PC-3 (cell line): ENCODE measurements at regions not wholly inside any gene's neighbourhood (a gene's known extent, or its start where the extent isn't known, plus 50 kb on each side); places are given as distances from the start of the nearest gene placed in this dataset.

Experiments
- ATAC-seq: fragments of 200-7000 bp; cut with Tn5 transposase; 2 replicates; pipeline ENCODE4 v1.9.1; 2020; ENCODE audit warnings: mild to moderate bottlenecking, moderate library complexity
- BruUV-seq: library from RNA; stranded (reverse); fragments of 400-500 nt; replicated peaks from 2 replicates; lab custom pipeline; 2021; lab: Mats Ljungman, UMichigan
- CTCF ChIA-PET: fragments of 300-600 bp; sonication (Branson Sonifier 250); formaldehyde crosslinking; loops from one replicate; lab custom pipeline; 2022; ENCODE audit warnings: antibody characterized with exemption; lab: Charles Lee
- POLR2A ChIA-PET: fragments of 300-600 bp; sonication (Branson Sonifier 250); formaldehyde crosslinking; loops from one replicate; lab custom pipeline; 2022; ENCODE audit warnings: antibody characterized with exemption; ENCODE audit not compliant: unreplicated experiment; lab: Charles Lee
- DNase-seq: peaks from one replicate; pipeline ENCODE4 v3.0.0-alpha.2; 2015
- H2AFZ ChIP-seq: fragments of 300-600 bp; sonication (generic); 2 replicates; pipeline ENCODE4 v1.6.0; 2016; ENCODE audit warnings: antibody characterized with exemption, low read length
- H3F3A ChIP-seq: fragments of 300-600 bp; sonication (generic); one replicate; pipeline ENCODE4 v1.6.0; 2017; ENCODE audit warnings: antibody characterized with exemption, low read length, control low read depth, mild to moderate bottlenecking; ENCODE audit not compliant: unreplicated experiment
- H3K27ac ChIP-seq: fragments of 300-600 bp; sonication (generic); 2 replicates; pipeline ENCODE4 v1.5.1; 2016; ENCODE audit warnings: mild to moderate bottlenecking, low read length
- H3K27me3 ChIP-seq: fragments of 300-600 bp; sonication (generic); 2 replicates; pipeline ENCODE4 v1.6.1; 2016; ENCODE audit warnings: low read length, mixed read lengths
- H3K36me3 ChIP-seq: fragments of 300-600 bp; sonication (generic); 2 replicates; pipeline ENCODE4 v1.6.1; 2016; ENCODE audit warnings: low read depth, mixed run types, low read length, mixed read lengths
- H3K4me1 ChIP-seq: fragments of 300-600 bp; sonication (generic); 2 replicates; pipeline ENCODE4 v1.5.1; 2016; ENCODE audit warnings: low read length; ENCODE audit not compliant: insufficient read depth
- H3K4me2 ChIP-seq: fragments of 300-600 bp; sonication (generic); 2 replicates; pipeline ENCODE4 v1.6.0; 2016; ENCODE audit warnings: low read length
- H3K4me3 ChIP-seq: fragments of 300-600 bp; sonication (generic); 2 replicates; pipeline ENCODE4 v1.5.1; 2016; ENCODE audit warnings: mild to moderate bottlenecking, low read length, mixed read lengths
- H3K79me2 ChIP-seq: fragments of 300-600 bp; sonication (generic); 2 replicates; pipeline ENCODE4 v1.6.1; 2017; ENCODE audit warnings: low read length, mixed read lengths
- H3K9ac ChIP-seq: fragments of 300-600 bp; sonication (generic); 2 replicates; pipeline ENCODE4 v1.6.0; 2016; ENCODE audit warnings: mild to moderate bottlenecking, low read length
- H3K9me2 ChIP-seq: fragments of 300-600 bp; sonication (generic); replicated peaks from 2 replicates; pipeline ENCODE4 v1.6.1; 2016; ENCODE audit warnings: mixed run types, low read length, mixed read lengths
- H3K9me3 ChIP-seq: fragments of 300-600 bp; sonication (generic); 2 replicates; pipeline ENCODE4 v1.6.1; 2016; ENCODE audit warnings: low read length, mixed read lengths
- H4K20me1 ChIP-seq: fragments of 300-600 bp; sonication (generic); 2 replicates; pipeline ENCODE4 v1.6.1; 2016; ENCODE audit warnings: low read length, mixed read lengths
- CTCF ChIP-seq: fragments of 300-600 bp; sonication (generic); conservative IDR thresholded peaks from 2 replicates; pipeline ENCODE4 v1.5.1; 2017; ENCODE audit warnings: antibody characterized with exemption, low read depth, mild to moderate bottlenecking, low read length
- EZH2 ChIP-seq: fragments of 300-600 bp; sonication (generic); IDR thresholded peaks from one replicate; pipeline ENCODE4 v1.6.1; 2017; ENCODE audit warnings: antibody characterized with exemption, mild to moderate bottlenecking, low read length; ENCODE audit not compliant: unreplicated experiment
- EZH2phosphoT487 ChIP-seq: fragments of 300-600 bp; sonication (generic); IDR thresholded peaks from 2 replicates; pipeline ENCODE4 v1.6.1; 2018; ENCODE audit warnings: mild to moderate bottlenecking, antibody characterized with exemption, low read length, borderline replicate concordance
- intact Hi-C: fragments of 100-400 bp; cut with micrococcal nuclease; formaldehyde crosslinking; loops from 2 replicates; pipeline ENCODE4 v1.9.0; 2023

DNA sequence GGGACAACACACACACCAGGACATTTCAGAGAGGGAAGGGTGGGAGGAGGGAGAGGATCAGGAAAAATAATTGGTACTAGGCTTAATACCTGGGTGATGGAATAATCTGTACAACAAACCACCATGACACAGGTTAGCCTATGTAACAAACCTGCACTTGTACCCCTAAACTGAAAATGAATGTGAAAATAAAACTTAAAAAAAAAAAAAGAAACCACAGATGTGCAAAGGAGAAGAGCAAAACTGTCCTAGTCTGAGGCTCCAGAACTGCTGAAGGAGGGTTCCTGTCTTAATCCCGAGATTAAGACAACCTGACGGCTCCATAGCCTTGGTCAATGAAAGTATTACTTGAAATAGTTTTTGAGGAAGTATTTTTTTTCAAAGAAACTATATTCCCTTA lies 423.0 kb downstream of the NEBL start:
- no peak for ATAC-seq
- POLR2A ChIA-PET = no interaction called here
- CTCF ChIA-PET = no interaction called here
- Histone ChIP-seq H3K27ac (no peak overlapping the region), H3K79me2 (no peaks in the 10 kb centered on the region), H4K20me1 (no peaks in the 10 kb centered on the region), H3K36me3 (no peaks in the 10 kb centered on the region), H3K27me3 (no peaks in the 10 kb centered on the region), H3K9me3 (no peaks in the 10 kb centered on the region), H3F3A (no peaks in the 10 kb centered on the region), H3K4me2 (no peak overlapping the region), H2AFZ (no peak overlapping the region), H3K9ac (no peak overlapping the region), H3K9me2 (no peaks in the 10 kb centered on the region), H3K4me3 (no peak overlapping the region), H3K4me1 (no peaks in the 10 kb centered on the region)
- intact Hi-C loops = no loop called here
- no peak for DNase-seq
- BruUV-seq = no TSS peak
- TF ChIP-seq EZH2phosphoT487 = no peak
- no peak for TF ChIP-seq EZH2
- TF ChIP-seq CTCF = no peak

- no peaks in the 10 kb centered on the region for H4K20me1 ChIP-seq
- ATAC-seq = no peak
- no peaks in the 10 kb centered on the region for H3K9me2 ChIP-seq
- no peaks in the 10 kb centered on the region for H3K4me1 ChIP-seq
- ChIA-PET CTCF (no interaction called here), POLR2A (no interaction called here)
- BruUV-seq = no TSS peak
- H3F3A ChIP-seq = no peaks in the 10 kb centered on the region
- H3K4me2 ChIP-seq = no peak overlapping the region
- H3K9ac ChIP-seq = no peak overlapping the region
- H3K36me3 ChIP-seq = no peaks in the 10 kb centered on the region
- no peak overlapping the region for H3K27ac ChIP-seq
- no peak overlapping the region for H3K4me3 ChIP-seq
- DNase-seq = no peak
- H3K27me3 ChIP-seq = no peaks in the 10 kb centered on the region
- no peak overlapping the region for H2AFZ ChIP-seq
- H3K9me3 ChIP-seq = no peaks in the 10 kb centered on the region
- no peak for TF ChIP-seq EZH2
- no peak for TF ChIP-seq CTCF
- no peak for TF ChIP-seq EZH2phosphoT487
- no peaks in the 10 kb centered on the region for H3K79me2 ChIP-seq
- intact Hi-C loops = no loop called here
Measured at GRCh38 chr10:20473023-20473760, 423.9 kb downstream of the NEBL start.

GRCh38 chr10:20466731-20467130 lies 430.4 kb downstream of the NEBL start:
- H3K4me2 ChIP-seq = no peak overlapping the region
- ChIA-PET CTCF (no interaction called here), POLR2A (no interaction called here)
- ATAC-seq (no peak), DNase-seq (peak; percentile 60)
- H3K4me3 ChIP-seq = no peak overlapping the region
- no peaks in the 10 kb centered on the region for H3K27me3 ChIP-seq
- no peak overlapping the region for H2AFZ ChIP-seq
- H3K27ac ChIP-seq = no peak overlapping the region
- H3K4me1 ChIP-seq = no peaks in the 10 kb centered on the region
- no peaks in the 10 kb centered on the region for H3K36me3 ChIP-seq
- BruUV-seq = no TSS peak
- TF ChIP-seq CTCF = no peak
- no peak for TF ChIP-seq EZH2phosphoT487
- TF ChIP-seq EZH2 = no peak
- no peaks in the 10 kb centered on the region for H3K9me2 ChIP-seq
- intact Hi-C loops = no loop called here
- no peaks in the 10 kb centered on the region for H3F3A ChIP-seq
- no peaks in the 10 kb centered on the region for H4K20me1 ChIP-seq
- H3K9me3 ChIP-seq = no peaks in the 10 kb centered on the region
- no peak overlapping the region for H3K9ac ChIP-seq
- no peaks in the 10 kb centered on the region for H3K79me2 ChIP-seq
